ENCODE measurements at regions not wholly inside any gene's neighbourhood (a gene's known extent, or its start where the extent isn't known, plus 50 kb on each side); places are given as distances from the start of the nearest gene placed in this dataset.

- CTCF ChIA-PET, result no interaction called here
- Histone ChIP-seq H3K36me3 (ENCODE audit: control insufficient read depth in 1 of 2, insufficient read depth in 2 of 2, low read length in 2 of 2) (no peaks in the 10 kb centered on the region), H3K4me1 (ENCODE audit: control insufficient read depth in 1 of 2, insufficient read depth in 2 of 2, low read length in 2 of 2) (no peaks in the 10 kb centered on the region), H3K79me2 (ENCODE audit: insufficient read depth, low read length) (no peaks in the 10 kb centered on the region), H3K4me3 (replicated peaks in 1 of 2; ENCODE audit: low read depth in 1 of 2, low read length in 2 of 2) (no peak overlapping the region), H4K20me1 (ENCODE audit: insufficient read depth) (no peaks in the 10 kb centered on the region), H3K9me3 (ENCODE audit: control insufficient read depth in 1 of 2, insufficient read depth in 1 of 2, low read depth in 1 of 2, low read length in 2 of 2) (no peaks in the 10 kb centered on the region), H3K27ac (ENCODE audit: low read depth, low read length) (no peak overlapping the region), H3K9me2 (ENCODE audit: insufficient read depth) (no peaks in the 10 kb centered on the region), H3K4me2 (ENCODE audit: low read length) (no peak overlapping the region), H3K9ac (ENCODE audit: low read length) (no peak overlapping the region), H2AFZ (ENCODE audit: low read depth, low read length, poor library complexity, severe bottlenecking) (no peak overlapping the region), H3K27me3 (ENCODE audit: insufficient read depth, low read length) (no peaks in the 10 kb centered on the region)
- POLR2A ChIA-PET, result no interaction called here
- TF ChIP-seq ZFX (IDR thresholded peaks at IDR 0.05), result no peak
- TF ChIP-seq SRF (IDR thresholded peaks at IDR 0.05; ENCODE audit: low read depth), result no peak
- no peak for TF ChIP-seq CEBPB (IDR thresholded peaks at IDR 0.05; ENCODE audit: low read depth)
- TF ChIP-seq JUND (IDR thresholded peaks at IDR 0.05), result no peak
- no peak for TF ChIP-seq POLR2AphosphoS5 (IDR thresholded peaks at IDR 0.05; ENCODE audit: low read depth, low read length)
- TF ChIP-seq EZH2 (IDR thresholded peaks at IDR 0.05), result no peak
- TF ChIP-seq RAD21 (IDR thresholded peaks at IDR 0.05; ENCODE audit: low read depth), result no peak
- TF ChIP-seq ATF3 (IDR thresholded peaks at IDR 0.05), result no peak
- TF ChIP-seq EGR1 (IDR thresholded peaks at IDR 0.05; ENCODE audit: low read depth), result no peak
- TF ChIP-seq POLR2A (IDR thresholded peaks at IDR 0.05; ENCODE audit: borderline replicate concordance, extremely low read depth, insufficient read depth, insufficient read length), result no peak
- TF ChIP-seq, protein P1, sequence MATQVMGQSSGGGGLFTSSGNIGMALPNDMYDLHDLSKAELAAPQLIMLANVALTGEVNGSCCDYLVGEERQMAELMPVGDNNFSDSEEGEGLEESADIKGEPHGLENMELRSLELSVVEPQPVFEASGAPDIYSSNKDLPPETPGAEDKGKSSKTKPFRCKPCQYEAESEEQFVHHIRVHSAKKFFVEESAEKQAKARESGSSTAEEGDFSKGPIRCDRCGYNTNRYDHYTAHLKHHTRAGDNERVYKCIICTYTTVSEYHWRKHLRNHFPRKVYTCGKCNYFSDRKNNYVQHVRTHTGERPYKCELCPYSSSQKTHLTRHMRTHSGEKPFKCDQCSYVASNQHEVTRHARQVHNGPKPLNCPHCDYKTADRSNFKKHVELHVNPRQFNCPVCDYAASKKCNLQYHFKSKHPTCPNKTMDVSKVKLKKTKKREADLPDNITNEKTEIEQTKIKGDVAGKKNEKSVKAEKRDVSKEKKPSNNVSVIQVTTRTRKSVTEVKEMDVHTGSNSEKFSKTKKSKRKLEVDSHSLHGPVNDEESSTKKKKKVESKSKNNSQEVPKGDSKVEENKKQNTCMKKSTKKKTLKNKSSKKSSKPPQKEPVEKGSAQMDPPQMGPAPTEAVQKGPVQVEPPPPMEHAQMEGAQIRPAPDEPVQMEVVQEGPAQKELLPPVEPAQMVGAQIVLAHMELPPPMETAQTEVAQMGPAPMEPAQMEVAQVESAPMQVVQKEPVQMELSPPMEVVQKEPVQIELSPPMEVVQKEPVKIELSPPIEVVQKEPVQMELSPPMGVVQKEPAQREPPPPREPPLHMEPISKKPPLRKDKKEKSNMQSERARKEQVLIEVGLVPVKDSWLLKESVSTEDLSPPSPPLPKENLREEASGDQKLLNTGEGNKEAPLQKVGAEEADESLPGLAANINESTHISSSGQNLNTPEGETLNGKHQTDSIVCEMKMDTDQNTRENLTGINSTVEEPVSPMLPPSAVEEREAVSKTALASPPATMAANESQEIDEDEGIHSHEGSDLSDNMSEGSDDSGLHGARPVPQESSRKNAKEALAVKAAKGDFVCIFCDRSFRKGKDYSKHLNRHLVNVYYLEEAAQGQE (IDR thresholded peaks at IDR 0.05; ENCODE audit: low read depth), result no peak
- TF ChIP-seq FOSL1 (IDR thresholded peaks at IDR 0.05; ENCODE audit: low read depth), result no peak
- RAD21 ChIA-PET (ENCODE audit: low non-redundant PET in 1 of 2, low total read pairs in 2 of 2, uncharacterized antibody in 2 of 2, unreplicated experiment in 2 of 2), result no interaction called here
- no TSS peak for BruUV-seq (replicated peaks)
- no peak for ATAC-seq
- no peak for DNase-seq (ENCODE audit: low read depth, low spot score)
- intact Hi-C loops (cut with micrococcal nuclease), result no loop called here
These were observed 605.7 kb downstream of the METTL15 start for GRCh38 chr11:28713850-28714249.
